Ascending aorta (tissue), 2 donors: ENCODE measurements at regions not wholly inside any gene's neighbourhood (a gene's known extent, or its start where the extent isn't known, plus 50 kb on each side); places are given as distances from the start of the nearest gene placed in this dataset.

Source experiments
- DNase-seq, 2 donors: peaks; one replicate each; pipeline ENCODE4 v3.0.0-alpha.2; 2019; ENCODE audit warnings: low spot score in 2 of 2
- H3K27ac ChIP-seq, 2 donors: fragments of 200-600 bp; sonication (generic); one replicate each; pipeline ENCODE4 v1.5.1; 2016 to 2017; ENCODE audit warnings: mild to moderate bottlenecking in 1 of 2
- H3K27me3 ChIP-seq: fragments of 200-600 bp; sonication (generic); one replicate; pipeline ENCODE4 v1.5.1; 2017
- H3K36me3 ChIP-seq, 2 donors: fragments of 200-600 bp; sonication (generic); one replicate each; pipeline ENCODE4 v1.5.1; 2016
- H3K4me1 ChIP-seq, 2 donors: fragments of 200-600 bp; sonication (generic); one replicate each; pipeline ENCODE4 v1.5.1; 2016 to 2017; ENCODE audit warnings: mild to moderate bottlenecking in 1 of 2
- H3K4me3 ChIP-seq, 2 donors: fragments of 200-600 bp; sonication (generic); one replicate each; pipeline ENCODE4 v1.5.1; 2016 to 2017; ENCODE audit warnings: mild to moderate bottlenecking in 1 of 2
- H3K9me3 ChIP-seq, 2 donors: fragments of 200-600 bp; sonication (generic); one replicate each; pipeline ENCODE4 v1.5.1; 2016
- CTCF ChIP-seq, 3 experiments: fragments of 200-600 bp in 2 of 3; fragments of 450-650 bp in 1 of 3; sonication (generic) in 2 of 3; IDR thresholded peaks; one replicate each; pipeline ENCODE4 v1.5.1; 2016 to 2019; ENCODE audit warnings: antibody characterized with exemption in 3 of 3, mild to moderate bottlenecking in 1 of 3, moderate library complexity in 1 of 3
- intact Hi-C: fragments of 100-400 bp; cut with DNase I; formaldehyde crosslinking; loops from one replicate; pipeline ENCODE4 v1.15.1; 2023

- Histone ChIP-seq H3K27me3 (no peaks in the 10 kb centered on the region), H3K27ac (no peak overlapping the region), H3K9me3 (no peaks in the 10 kb centered on the region), H3K36me3 (no peaks in the 10 kb centered on the region), H3K4me3 (no peak overlapping the region), H3K4me1 (no peaks in the 10 kb centered on the region)
- TF ChIP-seq CTCF (IDR thresholded peaks at IDR 0.05), result no peak
- no peak for DNase-seq
- intact Hi-C loops, result no loop called here
Observed at GRCh38 chr7:19999681-20000080, 217.5 kb downstream of the MACC1 start.

GRCh38 chr7:19991936-19992335 is 218.5 kb upstream of the TMEM196 start:
- Histone ChIP-seq H3K27me3 (no peaks in the 10 kb centered on the region), H3K4me3 (no peak overlapping the region), H3K36me3 (no peaks in the 10 kb centered on the region), H3K4me1 (no peaks in the 10 kb centered on the region), H3K27ac (no peak overlapping the region), H3K9me3 (no peaks in the 10 kb centered on the region)
- intact Hi-C loops, result no loop called here
- no peak for TF ChIP-seq CTCF (IDR thresholded peaks at IDR 0.05)
- no peak for DNase-seq

DNA sequence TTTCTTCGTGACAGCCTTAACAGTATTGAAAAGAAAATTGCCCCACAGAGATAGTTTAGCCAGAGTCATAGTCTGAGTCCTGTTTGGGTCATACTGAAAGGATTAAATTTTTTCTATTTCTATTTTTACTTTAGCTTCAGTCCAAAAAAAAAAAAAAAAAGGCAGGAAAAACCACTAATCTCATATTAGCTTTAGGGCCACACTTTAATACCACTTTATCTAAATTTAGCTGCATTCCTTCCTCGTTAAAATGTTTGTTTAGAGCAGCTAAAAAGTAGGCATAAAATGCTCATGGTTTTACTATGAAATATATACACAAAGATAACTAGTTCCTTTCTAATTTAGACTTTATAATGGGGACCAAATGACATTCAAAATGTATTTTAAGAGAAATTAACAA is 216.5 kb upstream of the TMEM196 start:
- no peak overlapping the region for H3K27ac ChIP-seq
- no peak overlapping the region for H3K4me3 ChIP-seq
- H3K27me3 ChIP-seq, result no peaks in the 10 kb centered on the region
- no peaks in the 10 kb centered on the region for H3K36me3 ChIP-seq
- TF ChIP-seq CTCF (IDR thresholded peaks at IDR 0.05), result no peak
- intact Hi-C loops, result loop anchor here (10.0 kb wide), 2 partner anchors 185 to 315 kb away; no protein-coding TSS in a partner anchor
- DNase-seq, result no peak
- H3K4me1 ChIP-seq, result no peaks in the 10 kb centered on the region
- H3K9me3 ChIP-seq, result no peaks in the 10 kb centered on the region

GRCh38 chr7:19988860-19989259 is 215.4 kb upstream of the TMEM196 start:
- no peak for DNase-seq
- TF ChIP-seq CTCF (IDR thresholded peaks at IDR 0.05), result no peak
- Histone ChIP-seq H3K27ac (no peak overlapping the region), H3K36me3 (no peaks in the 10 kb centered on the region), H3K4me3 (no peak overlapping the region), H3K9me3 (no peaks in the 10 kb centered on the region), H3K27me3 (no peaks in the 10 kb centered on the region), H3K4me1 (no peaks in the 10 kb centered on the region)
- intact Hi-C loops, result loop anchor here (10.0 kb wide), 2 partner anchors 186 to 316 kb away; no protein-coding TSS in a partner anchor

DNA sequence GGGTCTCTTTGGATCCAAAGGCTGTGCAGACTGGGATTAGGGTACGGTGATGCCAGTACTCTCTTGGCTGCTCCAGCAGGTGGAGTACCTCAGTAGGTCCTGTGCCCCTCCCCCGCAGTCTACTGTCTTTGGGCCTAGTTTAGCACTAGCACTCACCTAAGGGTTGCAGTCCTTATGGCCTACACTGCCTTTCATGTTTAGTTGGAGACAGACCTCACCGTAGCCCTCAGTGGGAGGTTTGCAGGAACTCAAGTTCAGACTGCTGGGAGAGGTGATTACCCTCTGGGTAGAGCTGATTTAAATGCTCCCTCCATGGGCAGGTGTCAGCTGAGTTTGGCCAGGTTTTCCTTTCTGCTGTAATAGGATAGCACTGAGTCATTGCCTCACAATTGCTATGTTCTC is 210.8 kb upstream of the TMEM196 start:
- H3K4me3 ChIP-seq, result no peak overlapping the region
- no peak for DNase-seq
- H3K4me1 ChIP-seq, result no peaks in the 10 kb centered on the region
- no peak overlapping the region for H3K27ac ChIP-seq
- no peak for TF ChIP-seq CTCF (IDR thresholded peaks at IDR 0.05)
- H3K27me3 ChIP-seq, result no peaks in the 10 kb centered on the region
- intact Hi-C loops, result loop anchor here (10.0 kb wide), 2 partner anchors 191 to 321 kb away; no protein-coding TSS in a partner anchor
- no peaks in the 10 kb centered on the region for H3K36me3 ChIP-seq
- H3K9me3 ChIP-seq, result no peaks in the 10 kb centered on the region
